IPS-NIHi7 (cell line): ENCODE measurements at regions not wholly inside any gene's neighbourhood (a gene's known extent, or its start where the extent isn't known, plus 50 kb on each side); places are given as distances from the start of the nearest gene placed in this dataset.

Source experiments
- DNase-seq: peaks from one replicate; pipeline ENCODE4 v3.0.0; 2012; ENCODE audit warnings: mixed read lengths; ENCODE audit errors: extremely low spot score

DNA sequence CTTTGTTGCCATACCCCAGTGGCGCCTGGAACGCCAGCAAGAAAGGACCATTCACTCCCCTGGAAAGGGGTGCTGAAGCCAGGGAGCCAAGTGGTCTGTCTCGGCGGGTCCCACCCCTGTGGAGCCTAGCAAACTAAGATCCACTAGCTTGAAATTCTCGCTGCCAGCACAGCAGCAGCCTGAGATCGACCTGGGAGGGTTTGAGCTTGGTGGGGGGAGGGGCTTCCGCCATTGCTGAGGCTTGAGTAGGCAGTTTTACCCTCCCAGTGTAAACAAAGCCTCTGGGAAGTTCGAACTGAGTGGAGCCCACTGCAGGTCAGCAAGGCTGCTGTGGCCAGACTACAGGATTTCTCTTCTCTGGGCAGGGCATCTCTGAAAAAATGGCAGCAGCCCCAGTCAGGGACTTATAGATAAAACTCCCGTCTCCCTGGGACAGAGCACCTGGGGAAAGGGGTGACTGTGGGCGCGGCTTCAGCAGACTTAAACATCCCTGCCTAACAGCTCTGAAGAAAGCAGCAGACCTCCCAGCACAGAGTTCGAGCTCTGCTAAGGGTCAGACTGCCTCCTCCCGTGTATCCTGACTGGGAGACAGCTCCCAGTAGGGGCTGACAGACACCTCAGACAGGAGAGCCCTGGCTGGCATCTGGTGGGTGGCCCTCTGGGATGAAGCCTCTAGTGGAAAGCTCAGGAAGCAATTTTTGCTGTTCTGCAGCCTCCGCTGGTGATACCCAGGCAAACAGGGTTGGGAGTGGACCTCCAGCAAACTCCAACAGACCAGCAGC is 281.1 kb upstream of the SP4 start:
- DNase-seq: no peak

DNA sequence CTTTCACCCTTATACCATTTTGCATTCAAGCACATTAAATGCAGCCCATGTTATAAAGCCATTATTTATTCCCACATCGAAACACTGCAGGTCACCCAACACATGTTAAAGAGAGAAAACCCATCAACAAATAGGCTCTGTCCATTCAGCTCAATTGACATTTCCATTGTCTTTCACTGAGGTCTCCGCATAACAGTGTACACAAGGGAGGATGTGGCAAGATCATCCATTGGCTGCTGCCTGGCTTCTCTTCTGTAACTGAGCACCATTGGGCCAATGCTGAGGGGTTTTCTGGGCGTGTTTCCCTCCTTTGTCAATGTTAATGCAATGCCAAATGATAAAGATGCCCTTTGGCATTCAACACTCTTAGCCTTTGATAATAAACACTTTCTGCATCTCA is 278.1 kb upstream of the SP4 start:
- DNase-seq: no peak

DNA sequence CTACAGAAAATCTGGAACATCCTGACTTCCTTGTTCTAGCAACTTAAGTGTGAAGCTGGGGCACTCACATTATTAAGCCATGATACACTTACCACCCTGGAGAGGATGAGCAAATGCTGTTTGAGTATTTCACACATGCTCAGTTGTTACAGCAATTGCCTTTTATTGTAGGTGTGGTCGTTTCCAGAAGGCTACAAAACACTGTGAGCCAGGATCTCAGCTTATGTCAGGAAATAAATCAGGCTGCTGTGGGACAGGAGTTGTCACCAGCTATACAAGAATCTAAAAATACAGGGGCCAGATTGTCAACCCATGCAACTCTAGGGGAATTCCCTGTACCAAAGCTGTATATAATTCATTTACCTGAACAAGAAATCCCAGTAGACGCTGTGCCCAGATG is 273.3 kb upstream of the SP4 start:
- no peak for DNase-seq

DNA sequence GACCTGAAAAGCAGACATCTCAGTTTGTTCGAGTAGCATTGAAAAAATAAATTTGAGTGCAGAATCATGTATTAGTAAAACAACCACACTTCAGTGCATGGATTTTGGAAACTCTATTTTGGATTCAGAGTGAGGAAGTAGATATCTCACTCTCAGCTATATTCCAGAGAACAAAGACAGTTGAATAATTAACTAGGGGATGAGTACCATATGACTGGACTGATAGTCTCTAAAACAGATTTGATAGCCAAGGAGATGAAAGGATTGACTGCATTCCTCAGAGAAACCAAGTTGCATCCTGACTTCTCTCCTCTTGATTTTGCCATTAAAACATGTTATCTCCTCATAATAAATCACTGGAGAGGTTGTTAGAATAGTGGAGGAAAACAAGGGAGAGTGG is 268.4 kb upstream of the SP4 start:
- DNase-seq: no peak

DNA sequence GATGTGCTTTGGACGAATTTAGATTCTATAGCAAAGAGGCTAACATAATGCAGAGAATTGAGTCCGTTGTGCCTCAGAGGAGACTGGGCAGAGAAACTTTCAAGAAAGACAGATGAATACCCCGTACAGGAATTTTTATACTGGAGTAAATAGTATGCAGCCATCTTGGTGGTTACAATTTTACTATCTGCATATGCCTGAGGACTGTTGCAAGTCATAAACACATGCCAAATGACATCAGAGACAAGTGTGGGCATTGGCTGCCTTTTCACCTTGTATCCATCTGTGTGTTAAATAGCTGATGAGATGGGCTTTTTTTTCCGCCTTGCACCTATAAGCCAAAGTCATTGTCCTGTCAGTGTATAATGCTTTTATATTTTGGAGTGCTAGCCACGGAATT is 267.5 kb upstream of the SP4 start:
- no peak for DNase-seq

DNA sequence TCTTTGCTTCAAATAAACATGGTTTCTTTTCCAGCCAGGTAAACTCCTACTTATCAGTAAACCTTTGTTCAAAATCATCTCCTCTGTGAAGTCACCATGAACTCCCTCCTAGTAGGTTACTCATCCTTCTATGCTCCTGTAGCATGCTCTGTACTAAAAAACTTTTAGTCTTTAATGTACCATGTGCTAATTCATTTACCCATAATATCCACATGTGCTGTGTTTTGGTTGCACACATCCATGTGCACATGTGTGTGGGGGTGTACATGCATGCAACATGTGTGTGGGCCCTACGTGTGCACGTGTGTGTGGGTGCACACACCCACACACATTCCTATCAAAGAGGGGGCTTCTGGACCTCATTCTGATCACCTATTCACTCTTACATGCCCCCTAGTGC is 259.9 kb upstream of the SP4 start:
- DNase-seq: no peak

DNA sequence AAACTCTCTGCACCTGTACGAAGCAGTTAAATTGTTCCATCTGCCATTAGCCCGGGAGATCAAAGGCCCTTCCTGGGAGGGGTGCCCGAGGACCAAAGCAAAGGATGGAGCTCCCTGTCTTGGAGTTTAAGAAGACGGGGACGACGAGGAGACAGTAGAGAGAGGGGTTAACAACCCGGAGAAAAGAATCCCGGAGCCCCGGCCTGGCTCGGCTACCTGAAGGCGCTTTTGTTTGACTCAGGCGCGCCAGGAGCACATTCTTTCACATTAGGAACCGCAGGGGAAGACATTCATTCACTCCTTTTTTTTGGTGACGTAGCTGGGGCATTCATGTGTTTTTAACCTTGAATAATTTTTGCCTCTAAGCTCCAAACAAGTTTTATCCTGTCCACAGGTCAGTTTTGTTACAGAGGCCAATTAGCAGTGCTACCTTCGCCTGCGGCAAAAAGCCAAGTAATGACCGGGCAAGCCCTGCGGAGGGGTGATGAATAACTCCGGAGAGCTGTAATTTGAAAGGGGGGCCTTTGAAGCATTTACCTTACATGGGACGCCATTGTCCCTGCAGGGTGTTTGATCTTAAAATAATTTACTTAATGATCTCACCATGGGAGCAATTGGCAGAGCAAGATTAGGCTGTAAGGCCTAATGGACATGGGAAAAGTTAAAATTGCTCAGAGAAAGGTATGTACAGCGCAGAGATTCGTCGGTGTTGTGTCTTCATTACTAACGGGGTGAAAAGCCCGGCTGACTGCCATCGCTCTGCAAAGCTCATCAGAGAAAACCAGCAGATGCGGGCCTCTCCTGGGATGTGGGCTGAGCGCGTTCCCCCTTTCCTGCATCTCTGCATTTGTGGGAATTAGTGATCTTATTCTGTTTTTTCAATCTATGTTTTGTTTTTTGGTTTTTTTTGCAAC is 258.0 kb upstream of the SP4 start:
- peak; percentile 85 for DNase-seq

DNA sequence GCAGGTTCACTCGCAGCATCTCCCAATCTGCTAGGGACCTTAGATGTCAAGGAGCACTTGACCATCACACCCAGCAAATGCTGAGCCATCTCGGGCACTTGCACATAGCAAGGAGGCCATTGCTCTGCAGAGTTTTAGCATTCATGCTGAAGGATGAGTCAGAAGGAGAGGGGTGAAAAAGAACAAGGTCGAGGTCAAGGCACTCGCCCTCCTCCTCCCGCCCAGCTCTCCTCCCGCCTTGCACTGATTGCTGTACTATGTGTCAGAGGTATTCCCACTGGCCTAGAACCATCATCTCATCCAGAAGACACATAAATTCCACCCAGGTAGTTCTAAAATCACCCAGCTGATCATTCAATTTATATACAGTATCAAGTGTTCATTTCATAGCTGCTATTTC is 255.1 kb upstream of the SP4 start:
- DNase-seq: no peak

DNA sequence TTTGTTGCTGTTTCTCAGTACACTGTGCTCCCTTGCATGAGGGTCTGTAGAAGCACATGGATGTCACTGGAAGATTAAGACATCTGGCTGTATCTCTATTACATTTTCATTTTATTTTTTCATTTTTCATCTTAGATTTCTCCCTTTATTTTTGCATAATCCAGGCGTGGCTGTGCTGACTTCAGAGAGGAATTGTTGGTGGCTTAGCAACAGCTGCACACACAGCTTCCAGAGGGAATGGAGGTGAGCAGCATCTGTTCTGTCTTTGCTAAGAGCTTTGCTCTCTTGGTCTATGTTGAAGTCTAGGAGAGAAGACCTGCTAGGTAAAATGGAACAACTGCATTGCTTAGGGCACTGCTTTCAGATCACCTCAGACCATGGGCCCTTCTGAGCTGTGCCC is 254.4 kb upstream of the SP4 start:
- DNase-seq: no peak

DNA sequence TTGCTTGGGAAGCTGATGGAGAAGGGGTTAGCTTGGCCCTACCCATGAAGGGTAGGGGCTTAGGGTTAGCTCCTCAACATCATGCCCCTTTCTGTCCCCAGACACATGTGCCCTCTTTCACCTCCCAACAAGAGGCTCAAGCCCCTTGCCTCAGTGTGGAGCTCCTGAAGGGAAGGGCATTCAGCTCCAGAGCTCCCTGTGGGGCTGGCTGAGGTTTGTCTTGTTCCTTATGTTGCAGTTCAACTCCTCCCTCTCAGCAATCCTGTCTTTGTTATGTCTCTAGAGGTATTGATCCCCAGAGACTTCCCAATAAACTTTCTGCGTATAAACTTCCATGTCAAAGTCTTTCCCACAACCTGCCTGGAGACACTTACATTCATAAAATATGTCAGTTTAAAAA is 252.2 kb upstream of the SP4 start:
- no peak for DNase-seq

DNA sequence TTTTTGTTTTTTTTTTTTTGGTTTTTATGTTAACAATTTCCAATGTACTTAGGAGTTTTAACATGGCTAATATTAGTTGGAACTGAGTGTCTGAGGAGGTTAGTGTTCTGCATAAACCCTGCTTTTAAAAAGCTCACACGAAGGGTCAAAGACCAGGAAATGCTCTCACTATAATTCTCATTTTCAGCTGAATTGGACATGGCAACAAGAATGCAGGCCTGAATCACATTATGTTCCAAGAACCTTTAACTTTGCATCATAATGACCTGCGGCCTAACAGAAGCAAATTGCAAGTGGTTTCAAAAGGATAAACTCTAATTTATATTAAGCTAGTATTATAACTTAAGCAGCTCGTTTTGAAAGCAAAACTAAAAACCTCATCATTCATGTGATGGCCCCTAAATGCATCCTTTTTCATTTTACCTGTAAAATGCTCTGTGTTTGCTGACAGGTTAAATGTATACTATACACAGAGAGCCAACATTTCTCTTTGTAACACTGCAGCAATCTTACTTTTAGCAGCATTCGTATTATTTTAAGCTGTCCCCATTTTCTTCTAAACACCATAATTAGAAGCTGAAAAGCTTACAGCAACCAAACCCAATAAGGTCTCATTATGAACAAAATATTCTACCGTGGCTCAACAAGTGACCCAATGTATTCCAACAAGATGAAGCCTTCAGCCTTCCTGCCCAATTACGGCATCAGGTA is 242.8 kb upstream of the SP4 start:
- DNase-seq: no peak

DNA sequence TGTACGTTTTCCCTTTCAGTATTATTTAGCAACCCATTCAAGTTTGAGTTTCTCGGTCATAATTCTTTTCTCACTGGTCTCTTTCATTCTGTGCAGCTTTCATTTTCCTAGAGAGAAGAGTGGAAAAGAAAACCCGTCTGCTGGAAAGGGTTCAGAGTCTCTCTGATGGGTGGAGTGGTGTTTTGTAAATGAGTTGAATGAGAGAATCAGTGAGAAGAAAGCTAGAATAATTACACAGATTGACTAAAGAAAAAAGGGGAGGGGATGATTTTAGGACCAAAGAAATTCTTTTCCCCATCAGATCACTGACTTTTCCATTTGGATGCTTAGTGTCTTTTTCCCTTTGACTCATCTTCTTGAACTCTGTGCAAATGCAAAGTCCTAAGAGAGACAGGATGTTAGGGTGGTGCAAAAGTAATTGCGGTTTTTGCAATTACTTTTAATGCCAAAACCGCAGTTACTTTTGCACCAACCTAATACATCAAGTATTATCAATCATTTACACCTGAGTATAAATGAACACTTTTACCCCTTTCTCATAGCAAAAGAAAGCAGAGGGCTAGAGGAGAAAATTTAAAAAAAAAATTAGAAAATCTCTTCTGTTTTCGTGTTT is 242.1 kb upstream of the SP4 start:
- DNase-seq: no peak

DNA sequence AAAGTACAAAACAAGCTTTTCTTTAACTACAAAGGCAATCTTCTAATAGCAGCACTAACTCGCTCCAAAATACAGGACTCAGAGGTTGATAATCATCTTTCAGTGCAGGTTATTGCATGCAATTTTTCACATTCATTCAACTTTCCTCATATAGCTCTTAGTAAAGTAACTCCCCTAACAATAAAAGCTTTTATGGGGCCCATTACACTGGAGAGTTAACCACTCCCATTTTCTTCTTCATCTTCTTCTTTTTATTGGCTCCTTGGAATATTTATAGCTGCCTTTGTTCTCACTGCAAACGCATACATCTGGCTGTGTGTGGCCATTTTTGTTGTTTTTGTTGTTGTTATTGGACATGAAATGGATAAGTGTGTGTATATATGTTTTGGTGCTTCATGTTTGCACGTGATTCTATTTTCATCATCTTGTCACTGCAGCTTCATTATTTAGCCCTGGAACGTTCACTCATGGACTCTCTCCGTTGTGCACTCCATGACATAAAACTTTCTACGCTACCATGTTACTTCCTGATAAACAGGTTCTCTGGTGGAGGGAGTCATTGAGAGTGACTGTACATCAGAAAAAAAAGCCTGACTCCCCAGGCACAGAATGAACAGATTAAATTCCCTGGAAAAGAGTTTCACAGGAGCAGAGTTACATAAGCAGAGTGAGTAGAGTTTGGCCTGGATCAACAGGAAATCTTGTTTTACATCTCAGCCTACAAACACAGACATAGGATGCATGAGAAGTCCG is 236.4 kb upstream of the SP4 start:
- DNase-seq: no peak

DNA sequence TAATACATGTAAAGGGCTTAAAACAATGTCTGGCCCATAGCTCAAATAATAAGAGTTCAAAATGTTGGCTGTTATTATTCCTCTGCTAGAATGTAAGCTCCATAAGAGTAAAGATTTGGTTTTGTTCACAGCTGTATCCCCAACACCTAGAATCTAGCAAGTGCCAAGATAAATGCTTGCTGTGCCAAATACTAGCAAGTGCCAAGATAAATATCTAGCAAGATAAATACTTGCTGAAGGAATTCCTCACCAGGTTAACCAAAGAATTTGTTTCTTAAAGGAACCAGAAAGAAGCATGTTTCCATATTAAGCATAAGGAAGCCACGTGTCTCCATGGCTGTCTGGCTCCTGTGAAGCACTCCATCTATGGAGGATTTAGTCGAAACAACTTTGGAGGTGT is 235.2 kb upstream of the SP4 start:
- DNase-seq: no peak

DNA sequence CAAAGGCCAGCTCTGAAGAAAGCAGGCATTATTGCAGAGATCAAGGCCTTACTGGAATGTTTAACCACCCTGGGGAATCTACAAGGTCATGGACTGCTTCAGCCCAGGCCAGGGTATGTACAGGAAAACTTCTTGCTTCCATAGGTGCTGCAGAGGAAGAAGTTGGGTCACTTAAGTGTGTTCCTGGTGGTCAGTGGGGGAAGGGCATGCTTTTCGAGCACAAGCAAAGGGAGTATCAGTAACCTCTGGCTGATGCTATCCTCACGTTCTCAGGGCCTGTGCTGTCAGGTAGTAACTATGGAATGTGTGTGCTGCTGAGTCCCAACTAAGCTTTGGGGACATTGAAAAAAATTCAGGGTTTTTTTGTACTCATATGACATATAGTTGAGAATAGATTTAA is 234.0 kb upstream of the SP4 start:
- peak; percentile 33 for DNase-seq

DNA sequence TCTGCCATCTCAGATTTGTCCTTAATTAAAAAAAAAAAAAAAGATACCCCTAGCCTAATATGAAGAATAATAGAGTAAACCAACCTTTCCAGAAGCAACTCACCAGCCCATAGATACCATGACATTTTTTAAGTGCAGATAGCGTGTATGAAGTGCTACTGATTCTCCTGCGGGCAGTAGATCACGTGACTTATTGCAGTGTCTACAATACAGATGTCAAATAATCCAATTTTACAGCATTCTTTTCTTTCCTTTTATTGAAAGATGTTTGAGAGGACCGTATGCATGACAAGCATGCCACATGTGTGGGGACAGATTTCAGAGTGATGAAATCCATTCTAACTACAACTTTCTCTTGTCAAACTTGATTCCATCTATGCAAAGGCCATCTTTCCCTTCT is 232.9 kb upstream of the SP4 start:
- DNase-seq: no peak

DNA sequence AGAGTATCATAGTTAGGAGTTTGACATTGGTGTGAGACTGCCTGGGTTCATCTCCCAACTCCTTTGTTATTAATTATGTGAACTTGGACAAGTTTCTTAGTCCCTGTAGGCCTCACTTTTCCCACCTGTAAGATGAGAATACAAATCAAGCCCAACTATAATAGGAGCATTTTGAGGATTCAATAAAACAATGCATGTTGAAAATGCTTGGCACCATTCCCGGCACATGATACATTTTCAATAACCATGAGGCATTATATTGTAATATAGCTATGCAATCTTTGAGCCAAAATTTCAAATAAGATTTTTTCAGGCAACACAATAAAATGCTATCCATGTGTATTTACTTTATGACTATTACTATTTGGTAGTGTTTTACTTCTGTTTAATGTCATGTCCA is 229.0 kb upstream of the SP4 start:
- no peak for DNase-seq

DNA sequence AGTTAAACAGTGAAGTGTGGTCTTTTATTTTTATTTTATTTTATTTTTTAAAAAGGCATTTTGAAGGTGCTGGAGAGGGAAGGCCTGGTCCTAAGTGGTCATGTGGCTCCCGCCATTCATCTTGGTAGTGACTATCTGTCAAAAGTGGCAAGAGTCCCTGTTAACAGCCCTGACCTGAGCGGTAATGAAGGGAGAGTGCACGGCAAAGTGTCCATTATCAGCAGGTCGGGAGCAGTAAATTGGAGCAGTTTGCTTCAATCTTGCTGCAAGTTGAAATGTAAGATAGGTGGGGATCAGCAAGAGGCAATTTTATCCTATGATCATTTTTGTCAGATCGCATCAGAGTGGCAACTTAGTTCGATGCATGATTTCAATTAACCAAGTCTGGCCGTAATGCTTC is 227.4 kb upstream of the SP4 start:
- no peak for DNase-seq

DNA sequence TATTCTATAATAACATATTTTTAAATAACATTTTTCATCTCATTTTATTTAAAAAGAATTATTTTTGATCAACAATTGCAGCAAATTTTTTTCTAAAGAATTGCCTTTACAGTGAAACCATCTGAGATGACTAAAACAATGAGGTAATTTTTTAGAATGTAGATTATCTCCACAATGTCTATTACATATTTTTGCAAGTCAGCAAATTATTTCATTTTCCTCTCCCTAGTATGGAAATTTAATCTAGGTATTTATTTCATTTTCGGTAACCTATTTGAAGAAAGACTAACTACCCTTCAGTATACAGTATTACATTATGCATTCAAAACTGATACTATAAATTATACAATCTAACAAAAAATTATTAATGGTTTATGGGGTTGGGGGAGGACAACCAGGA is 213.2 kb upstream of the SP4 start:
- no peak for DNase-seq

DNA sequence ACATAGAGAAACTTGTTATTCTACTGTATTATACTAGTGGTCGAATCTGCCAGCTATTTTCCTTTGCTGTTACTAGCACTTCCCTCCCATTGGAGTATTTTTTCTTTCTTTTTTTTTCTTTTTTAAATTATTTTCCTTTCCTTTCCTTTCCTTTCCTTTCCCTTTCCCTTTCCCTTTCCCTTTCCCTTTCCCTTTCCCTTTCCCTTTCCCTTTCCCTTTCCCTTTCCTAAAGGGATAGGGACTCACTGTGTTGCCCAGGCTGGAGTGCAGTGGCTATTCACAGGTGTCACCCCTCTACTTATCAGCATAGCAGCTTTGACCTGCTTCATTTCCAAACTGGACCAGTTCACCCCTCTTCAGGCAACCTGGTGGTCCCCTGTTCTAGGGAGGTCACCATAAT is 212.6 kb upstream of the SP4 start:
- DNase-seq: no peak

DNA sequence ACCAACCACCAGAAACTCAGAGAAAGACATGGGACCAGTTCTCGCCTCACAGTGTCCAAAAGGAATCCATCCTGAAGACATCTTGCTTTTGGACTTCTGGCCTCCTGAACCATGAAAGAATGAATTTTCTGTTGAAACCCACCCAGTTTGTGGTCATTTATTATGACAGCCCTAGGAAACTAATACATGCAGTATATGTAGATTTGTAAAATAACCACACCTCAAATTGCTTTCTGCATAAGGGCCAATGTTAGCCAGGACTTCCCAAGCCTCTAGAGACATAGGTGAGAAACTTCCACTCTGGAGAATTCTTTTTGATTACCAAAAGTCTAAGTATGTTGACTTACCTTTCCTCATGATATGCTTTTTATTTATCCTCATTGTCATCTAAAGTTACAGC is 210.5 kb upstream of the SP4 start:
- DNase-seq: no peak
